ENCODE measurements at regions not wholly inside any gene's neighbourhood (a gene's known extent, or its start where the extent isn't known, plus 50 kb on each side); places are given as distances from the start of the nearest gene placed in this dataset.

DNA sequence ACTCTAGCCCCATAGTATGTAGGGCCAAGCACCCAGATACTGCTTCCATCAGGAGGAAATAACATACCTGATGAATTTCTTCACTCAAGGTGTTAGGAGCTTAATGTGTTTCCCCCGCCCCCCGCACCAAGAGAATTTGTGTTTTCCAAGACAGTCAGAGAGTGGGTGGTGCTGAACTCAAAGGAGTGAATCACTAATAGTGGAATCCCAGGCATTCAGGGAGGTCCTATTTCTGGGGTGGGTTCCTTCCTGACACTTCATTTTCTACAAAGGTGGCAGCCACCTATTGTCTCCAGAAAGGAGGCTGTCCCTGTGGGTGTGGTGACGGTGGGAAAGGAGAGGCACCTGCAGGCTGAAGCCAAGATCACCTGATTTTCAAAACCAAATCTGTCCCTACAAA, 50.8 kb upstream of the ELF5 start:
- DNase-seq (ENCODE audit: low spot score): no peak

DNA sequence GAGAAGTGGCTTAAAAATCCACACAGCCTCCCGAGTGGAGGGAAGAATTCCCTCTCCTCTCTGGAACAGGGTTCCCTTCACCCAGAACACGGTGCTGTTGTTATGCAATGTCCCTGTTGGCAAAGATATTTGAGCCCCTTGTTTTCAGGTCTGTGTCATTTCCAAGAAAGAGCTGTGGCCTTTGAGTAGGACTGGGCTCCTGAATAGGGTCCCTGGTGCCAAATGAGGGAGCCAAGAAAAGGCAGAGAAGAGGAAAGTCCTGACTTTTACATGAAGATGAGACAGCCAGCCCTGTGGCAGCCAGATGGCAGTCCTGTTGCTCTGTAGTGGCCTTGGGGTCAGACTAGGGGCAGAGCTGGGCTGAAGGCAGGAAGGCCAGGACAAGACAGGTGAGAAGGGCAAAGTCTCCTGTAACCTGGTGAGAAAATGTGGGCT, 51.2 kb upstream of the ELF5 start:
- DNase-seq (ENCODE audit: low spot score): no peak

DNA sequence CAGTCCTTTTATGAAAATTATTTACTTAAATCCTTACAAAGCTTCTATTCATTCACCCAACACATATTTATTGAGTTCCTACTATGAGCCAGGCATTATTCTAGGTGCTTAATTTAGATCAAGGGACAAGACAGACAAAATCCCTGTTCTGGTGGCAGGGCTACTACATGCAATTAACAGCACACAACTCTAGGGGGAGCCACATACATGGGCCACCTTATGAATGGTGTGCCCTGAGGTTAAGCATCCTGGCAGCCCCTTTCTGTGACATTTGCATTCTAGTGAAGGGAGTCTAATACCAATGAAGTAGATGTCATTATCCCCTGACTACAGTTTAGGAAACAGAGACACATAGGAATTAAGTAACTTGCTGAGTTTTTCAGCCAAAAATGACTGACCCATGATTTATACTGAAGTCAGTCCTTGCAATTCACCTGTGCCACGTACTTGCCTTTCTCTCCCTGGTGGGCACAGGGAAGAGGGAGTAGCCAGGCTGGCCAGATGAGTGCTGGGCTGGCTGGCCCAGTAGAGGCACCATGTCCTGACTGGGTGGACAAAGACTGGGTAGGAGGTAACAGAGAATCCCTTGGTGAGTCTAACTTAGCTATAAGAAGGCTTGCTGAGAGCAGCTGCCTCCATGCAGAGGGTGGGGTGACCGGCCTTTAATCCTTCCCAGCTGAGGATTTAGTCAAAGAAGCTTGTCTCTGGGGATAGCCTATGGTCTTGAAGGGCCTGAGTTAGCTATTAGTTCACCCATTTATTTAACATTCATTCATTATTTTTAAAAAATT, 52.0 kb upstream of the ELF5 start:
- DNase-seq (ENCODE audit: low spot score): peak; percentile 7

DNA sequence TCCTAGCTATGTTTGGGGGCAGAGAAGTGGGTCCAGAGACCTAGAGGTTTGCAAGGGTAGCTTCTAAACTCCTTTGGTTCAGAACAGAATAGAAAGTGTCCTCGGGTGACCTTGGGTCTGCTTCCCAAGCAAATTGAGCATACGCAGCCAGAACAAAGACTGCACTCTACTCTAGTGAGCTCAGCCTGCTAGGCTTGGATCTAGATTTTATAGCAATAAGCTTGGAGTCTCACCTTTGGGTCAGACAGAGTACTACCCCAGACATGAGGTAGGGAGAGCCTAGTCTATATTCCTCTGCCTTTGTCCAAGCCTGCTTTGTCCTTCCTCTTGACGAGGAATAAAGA, 52.6 kb upstream of the ELF5 start:
- DNase-seq (ENCODE audit: low spot score): no peak

DNA sequence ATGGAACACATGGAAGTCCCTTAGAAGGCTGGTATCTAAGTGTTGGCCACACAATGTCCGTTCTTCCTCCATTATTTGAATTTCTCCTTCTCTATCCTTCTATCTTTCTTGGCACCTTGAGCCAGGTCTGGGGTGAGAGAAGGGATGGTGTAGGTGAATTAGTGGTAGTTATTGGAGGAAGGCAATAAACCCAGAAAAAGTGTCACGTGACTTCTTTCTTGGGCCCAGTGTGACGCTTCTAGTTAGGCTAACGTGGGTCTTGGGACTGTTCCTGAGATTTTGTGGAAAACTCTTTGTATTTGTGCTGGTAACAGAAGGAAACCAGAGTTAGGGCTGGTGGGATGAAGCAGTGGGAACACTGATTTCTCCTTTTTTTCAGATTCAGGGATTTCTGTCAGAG, 53.1 kb upstream of the ELF5 start:
- no peak for DNase-seq (ENCODE audit: low spot score)

DNA sequence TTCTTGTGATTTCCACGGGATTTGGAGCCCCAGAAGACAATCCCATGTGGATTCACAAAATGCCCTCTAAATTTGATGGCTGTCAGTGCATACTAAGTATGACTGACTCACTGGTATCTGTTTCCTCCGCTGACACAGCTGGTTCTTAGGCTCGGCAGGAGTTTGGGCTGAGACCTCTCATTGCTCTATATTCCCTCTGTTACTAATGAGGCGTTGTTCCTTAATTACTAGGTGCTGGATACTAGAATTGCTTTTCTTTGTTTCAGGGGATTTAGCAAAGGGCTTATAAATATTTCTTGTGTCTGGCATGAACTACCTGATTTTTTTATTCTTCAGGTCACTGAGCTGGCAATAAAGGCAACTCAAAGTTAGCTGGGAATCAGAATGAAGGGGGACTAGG, 53.2 kb upstream of the EHF start:
- DNase-seq (ENCODE audit: low spot score): no peak

DNA sequence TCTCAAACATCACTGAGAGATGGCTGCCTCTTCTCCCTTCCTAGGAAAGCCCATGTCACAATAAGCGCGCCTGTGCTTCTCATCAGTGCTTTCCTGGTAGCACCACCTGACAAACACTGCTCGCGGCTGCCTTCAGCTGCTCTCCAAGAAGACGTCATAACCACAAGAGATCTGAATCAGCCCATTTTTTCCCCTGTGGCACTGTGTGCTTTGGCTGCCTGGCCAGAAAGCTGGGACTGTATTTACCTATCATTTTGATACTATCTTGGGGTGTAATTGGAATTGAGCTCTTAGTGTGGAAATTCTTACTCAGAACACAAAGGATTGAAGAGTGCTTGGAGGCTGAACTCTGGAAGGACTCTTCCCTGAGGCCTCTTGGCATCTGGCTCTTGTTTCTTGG, 50.3 kb upstream of the EHF start:
- no peak for DNase-seq (ENCODE audit: low spot score)

Measured in hematopoietic multipotent progenitor cell treated with erythropoietin and hydrocortisone succinate and interleukin-3 and kit ligand, for 15 days (in vitro differentiated cells).